Skeletal muscle satellite cell (primary cell): ENCODE measurements at regions not wholly inside any gene's neighbourhood (a gene's known extent, or its start where the extent isn't known, plus 50 kb on each side); places are given as distances from the start of the nearest gene placed in this dataset.

Experiments used
- H3K27me3 ChIP-seq: 2 replicates; pipeline ENCODE4 v1.7.0; 2013; ENCODE audit warnings: low read length; ENCODE audit not compliant: control insufficient read depth, insufficient read depth
- H3K36me3 ChIP-seq: 2 replicates; pipeline ENCODE4 v1.7.0; 2013; ENCODE audit warnings: mild to moderate bottlenecking, control low read depth, low read length; ENCODE audit not compliant: insufficient read depth
- H3K4me1 ChIP-seq: 2 replicates; pipeline ENCODE4 v1.7.0; 2013; ENCODE audit warnings: low read length; ENCODE audit not compliant: control insufficient read depth, insufficient read depth
- H3K4me2 ChIP-seq: 2 replicates; pipeline ENCODE4 v1.7.0; 2013; ENCODE audit warnings: mild to moderate bottlenecking, low read length
- H3K4me3 ChIP-seq: 2 replicates; pipeline ENCODE4 v1.7.0; 2013; ENCODE audit warnings: low read length
- H3K9ac ChIP-seq: 2 replicates; pipeline ENCODE4 v1.7.0; 2013; ENCODE audit warnings: mild to moderate bottlenecking, low read depth, low read length, moderate library complexity
- H3K9me3 ChIP-seq: replicated peaks from 2 replicates; pipeline ENCODE4 v1.7.0; 2013; ENCODE audit warnings: mild to moderate bottlenecking, control low read depth, low read length

DNA sequence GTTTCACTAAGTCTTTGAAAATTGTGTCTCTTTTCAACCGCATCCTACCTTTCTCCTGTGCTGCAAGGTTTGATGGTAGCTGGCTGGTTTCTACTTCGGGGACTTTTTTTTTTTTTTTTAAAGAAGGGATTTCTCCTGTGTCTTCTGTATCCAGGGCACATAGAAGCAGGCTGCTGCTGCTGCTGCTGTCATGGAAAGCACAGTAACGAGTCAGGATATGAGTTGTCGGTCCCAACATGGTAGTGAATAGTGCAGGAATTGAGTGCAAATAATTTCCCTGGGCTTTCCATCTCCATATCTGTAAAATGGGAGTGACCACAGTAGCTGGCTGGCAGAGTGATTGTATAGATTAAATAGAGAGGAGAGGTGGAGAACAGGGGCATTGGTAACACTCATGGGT, 118.3 kb upstream of the NAV2 start:
- Histone ChIP-seq H3K9ac (no peak overlapping the region), H3K4me3 (no peak overlapping the region), H3K4me1 (peaks cover 32% of the 10 kb centered on the region), H3K9me3 (no peaks in the 10 kb centered on the region), H3K27me3 (no peaks in the 10 kb centered on the region), H3K4me2 (no peak overlapping the region), H3K36me3 (peaks cover under 1% of the 10 kb centered on the region)

DNA sequence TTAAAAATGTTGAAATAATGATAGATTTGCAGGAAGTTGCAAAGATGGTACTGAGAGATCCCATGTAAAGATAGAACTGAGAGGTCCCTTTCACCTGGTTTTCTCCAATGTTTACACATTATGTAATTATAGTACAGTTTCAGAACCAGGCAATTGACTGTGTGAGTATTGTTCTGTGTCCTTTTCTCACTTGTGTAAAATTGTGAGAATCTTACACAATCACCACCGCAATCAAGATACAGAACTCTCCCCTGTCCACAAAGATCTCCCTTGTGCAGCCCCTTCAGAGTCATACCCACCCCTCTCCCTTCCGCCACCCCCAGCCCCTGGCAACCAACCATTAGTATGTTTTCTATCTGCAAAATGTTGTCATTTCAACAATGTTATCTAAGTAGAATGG, 119.8 kb upstream of the NAV2 start:
- Histone ChIP-seq H3K9ac (no peak overlapping the region), H3K4me2 (no peak overlapping the region), H3K9me3 (no peaks in the 10 kb centered on the region), H3K4me1 (peaks cover 32% of the 10 kb centered on the region), H3K36me3 (no peaks in the 10 kb centered on the region), H3K27me3 (no peaks in the 10 kb centered on the region), H3K4me3 (no peak overlapping the region)

DNA sequence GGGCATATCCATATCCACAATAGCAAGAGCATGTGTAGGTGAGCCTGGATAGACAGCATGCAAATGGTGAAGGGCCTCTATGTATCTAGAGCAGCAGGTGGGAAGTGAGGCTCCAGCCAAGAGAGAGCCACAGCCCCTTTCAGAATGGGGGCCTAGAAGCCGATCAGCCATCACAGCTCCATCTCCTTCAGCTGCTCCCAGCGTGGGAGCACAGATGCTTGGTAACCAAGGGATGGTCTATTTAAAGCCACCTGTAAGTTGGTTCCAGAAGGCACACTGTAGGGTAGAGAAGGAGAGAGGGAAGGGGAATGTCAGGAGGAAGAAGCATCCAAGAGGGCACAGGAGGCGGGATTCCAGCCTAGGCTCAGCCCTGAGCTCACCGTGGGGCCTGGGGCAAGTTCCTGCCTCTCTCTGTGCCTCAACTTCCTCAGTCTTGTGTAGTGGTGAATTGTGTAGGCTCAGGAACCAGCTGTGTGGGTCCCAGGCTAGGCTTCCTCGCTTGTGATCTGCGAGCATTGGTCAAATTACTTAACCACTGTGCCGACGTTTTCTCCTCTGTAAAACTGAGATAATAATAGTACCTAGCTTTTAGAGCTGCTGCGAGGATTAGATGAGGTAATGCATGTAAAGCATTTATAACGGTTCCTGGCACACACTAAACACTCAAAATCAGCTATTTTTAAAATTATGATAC, 122.9 kb upstream of the NAV2 start:
- no peak overlapping the region for H3K4me3 ChIP-seq
- H3K4me2 ChIP-seq, result no peak overlapping the region
- H3K36me3 ChIP-seq, result no peaks in the 10 kb centered on the region
- H3K27me3 ChIP-seq, result no peaks in the 10 kb centered on the region
- no peak overlapping the region for H3K9ac ChIP-seq
- H3K9me3 ChIP-seq, result no peaks in the 10 kb centered on the region
- H3K4me1 ChIP-seq, result peaks cover 4% of the 10 kb centered on the region

DNA sequence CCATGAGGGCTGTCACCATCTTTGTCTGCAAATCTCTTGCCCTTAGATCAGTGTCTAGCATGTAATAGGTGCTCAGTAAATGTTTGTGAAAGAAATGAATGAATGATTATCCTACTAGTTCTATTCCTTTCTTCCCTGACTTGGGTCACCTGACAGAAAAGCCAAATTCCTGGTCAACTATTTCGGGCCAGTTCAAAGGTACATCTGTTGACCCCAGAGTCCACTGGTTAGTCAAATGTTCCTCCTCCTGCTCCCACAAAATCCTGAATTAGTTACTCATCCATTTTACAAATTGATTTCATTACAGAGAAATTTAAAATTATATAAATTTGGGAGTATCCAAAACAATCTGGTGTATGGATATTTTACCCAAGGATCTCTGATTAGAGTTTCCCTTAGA, 124.7 kb upstream of the NAV2 start:
- no peaks in the 10 kb centered on the region for H3K36me3 ChIP-seq
- H3K4me2 ChIP-seq, result no peak overlapping the region
- H3K27me3 ChIP-seq, result no peaks in the 10 kb centered on the region
- no peaks in the 10 kb centered on the region for H3K4me1 ChIP-seq
- no peak overlapping the region for H3K9ac ChIP-seq
- no peak overlapping the region for H3K4me3 ChIP-seq
- no peaks in the 10 kb centered on the region for H3K9me3 ChIP-seq

DNA sequence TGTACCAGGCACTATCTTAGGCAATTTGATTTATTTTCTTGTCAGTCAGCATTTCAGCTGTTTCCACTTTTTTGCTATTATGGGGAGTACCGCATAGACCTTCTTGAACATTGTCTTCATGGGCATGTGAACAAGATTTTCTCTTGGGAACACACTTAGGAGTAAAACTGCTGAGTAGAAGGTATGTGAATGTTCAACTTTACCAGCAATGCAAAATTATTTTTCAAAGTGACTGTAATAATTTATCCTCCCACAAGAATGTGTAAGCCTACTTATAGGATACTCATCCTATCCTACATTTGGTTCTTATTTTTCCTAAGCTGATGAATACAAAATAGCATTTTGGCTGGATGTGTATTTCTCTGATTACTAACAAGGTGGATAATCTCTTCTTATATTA, 132.0 kb upstream of the NAV2 start:
- H3K9ac ChIP-seq, result no peak overlapping the region
- no peak overlapping the region for H3K4me3 ChIP-seq
- H3K9me3 ChIP-seq, result no peaks in the 10 kb centered on the region
- peaks cover 34% of the 10 kb centered on the region for H3K4me1 ChIP-seq
- no peak overlapping the region for H3K4me2 ChIP-seq
- no peaks in the 10 kb centered on the region for H3K36me3 ChIP-seq
- H3K27me3 ChIP-seq, result no peaks in the 10 kb centered on the region

DNA sequence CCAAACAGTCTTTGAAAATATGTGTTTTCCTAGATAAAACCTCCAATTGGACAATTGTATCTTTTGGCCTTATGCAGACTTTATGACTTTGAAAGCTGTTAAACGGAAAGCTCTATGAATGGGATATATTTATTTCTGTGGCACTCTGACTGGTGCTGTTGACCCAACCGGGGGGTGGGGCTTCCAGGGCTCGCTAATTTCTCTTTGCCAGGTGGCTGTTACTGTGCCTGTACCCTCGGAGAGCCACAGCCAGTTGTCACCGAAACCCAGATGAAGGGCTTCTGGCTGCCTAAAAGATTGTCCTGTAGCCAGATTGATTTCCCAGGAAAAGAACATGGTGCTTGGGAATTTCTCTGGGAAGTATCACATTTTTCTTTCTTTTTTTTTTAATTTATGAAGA, 132.7 kb upstream of the NAV2 start:
- Histone ChIP-seq H3K9ac (no peak overlapping the region), H3K36me3 (no peaks in the 10 kb centered on the region), H3K4me1 (peaks cover 34% of the 10 kb centered on the region), H3K4me2 (no peak overlapping the region), H3K9me3 (no peaks in the 10 kb centered on the region), H3K27me3 (no peaks in the 10 kb centered on the region), H3K4me3 (no peak overlapping the region)

DNA sequence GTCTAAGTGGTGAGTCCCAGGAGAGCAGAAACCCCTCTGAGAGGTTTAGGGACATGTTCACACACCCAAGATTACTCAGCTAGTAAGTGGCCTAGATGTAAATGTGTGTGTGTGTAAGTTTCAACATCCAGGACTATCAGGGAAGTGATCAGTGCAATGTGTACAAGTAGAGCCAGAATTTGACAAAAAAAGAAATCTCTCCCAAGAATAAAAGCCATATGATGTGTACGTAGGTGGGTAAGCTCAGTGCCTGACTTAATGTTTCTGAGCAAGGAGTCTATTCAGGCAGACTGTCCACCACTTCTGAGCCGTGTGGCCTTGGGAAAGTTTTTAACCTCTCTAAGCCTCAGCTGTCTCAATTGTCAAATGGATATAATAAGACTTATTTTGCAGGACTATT, 133.8 kb upstream of the NAV2 start:
- Histone ChIP-seq H3K9me3 (no peaks in the 10 kb centered on the region), H3K4me2 (no peak overlapping the region), H3K9ac (no peak overlapping the region), H3K4me1 (peaks cover 34% of the 10 kb centered on the region), H3K4me3 (no peak overlapping the region), H3K36me3 (no peaks in the 10 kb centered on the region), H3K27me3 (no peaks in the 10 kb centered on the region)

DNA sequence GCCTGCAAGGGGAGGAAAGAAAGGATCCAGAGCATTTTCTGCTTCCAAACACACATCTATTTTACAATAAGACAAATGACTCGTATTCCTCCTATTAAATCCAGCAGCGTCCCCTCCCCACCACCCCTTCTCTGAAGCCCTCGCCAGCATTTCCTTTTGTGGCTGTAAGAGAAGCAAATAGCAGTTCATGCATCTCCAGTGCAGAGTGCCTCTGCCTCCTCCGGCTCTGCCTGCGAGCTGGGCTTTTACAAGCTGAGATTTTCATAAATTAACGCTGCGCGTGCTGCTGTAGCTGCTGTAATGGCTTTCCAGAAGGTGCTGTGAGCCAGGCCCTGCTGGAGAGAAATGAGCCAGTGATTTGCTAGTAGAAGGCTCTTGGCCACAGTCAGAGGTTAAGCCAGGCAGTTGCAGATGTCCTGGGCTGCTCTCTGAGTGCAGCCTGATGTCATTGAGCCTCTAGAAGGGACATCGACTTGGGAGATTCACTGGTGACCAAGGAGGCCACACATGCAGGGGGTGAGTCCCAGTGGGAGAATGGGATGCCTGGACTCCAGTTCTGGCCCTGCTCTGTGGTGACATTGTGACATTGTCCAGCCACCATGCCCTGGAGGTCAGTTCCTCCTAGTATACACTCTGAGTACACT, 134.5 kb upstream of the NAV2 start:
- Histone ChIP-seq H3K27me3 (no peaks in the 10 kb centered on the region), H3K4me1 (peaks cover 34% of the 10 kb centered on the region), H3K36me3 (no peaks in the 10 kb centered on the region), H3K4me3 (peak overlapping the region; percentile 31), H3K9ac (peak overlapping the region; percentile 11), H3K4me2 (peak overlapping the region; percentile 70), H3K9me3 (no peaks in the 10 kb centered on the region)

DNA sequence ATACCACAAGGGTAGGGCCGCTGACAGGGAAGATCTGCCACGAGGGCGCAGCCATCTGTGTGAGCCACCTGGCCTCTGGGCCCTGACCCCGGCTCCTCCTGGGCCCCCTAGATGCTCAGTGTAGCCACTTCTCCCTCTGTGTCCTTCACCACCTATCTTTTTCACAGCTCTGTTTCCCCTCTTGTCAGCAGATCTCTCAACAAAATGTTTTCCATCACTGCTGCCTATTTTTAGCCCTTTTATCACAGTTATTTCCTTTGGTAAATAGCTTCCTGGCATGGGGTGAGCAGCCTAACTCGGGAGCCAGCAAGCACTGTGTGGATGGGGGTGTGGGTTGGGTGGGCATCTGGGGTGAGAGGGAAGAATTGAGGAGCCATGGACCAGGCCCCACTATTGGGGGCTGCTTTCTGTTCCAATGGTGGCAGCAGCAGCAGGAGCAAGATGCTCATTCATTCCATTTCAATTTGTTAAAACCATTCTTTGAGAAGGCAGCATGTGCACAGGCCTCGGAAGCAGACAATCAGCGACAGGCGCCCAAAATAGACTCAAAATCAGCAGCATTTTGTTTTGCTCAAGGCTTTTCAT, 135.2 kb upstream of the NAV2 start:
- Histone ChIP-seq H3K4me2 (peak overlapping the region; percentile 70), H3K36me3 (no peaks in the 10 kb centered on the region), H3K9ac (peak overlapping the region; percentile 11), H3K4me1 (peaks cover 34% of the 10 kb centered on the region), H3K27me3 (no peaks in the 10 kb centered on the region), H3K4me3 (peak overlapping the region; percentile 31), H3K9me3 (no peaks in the 10 kb centered on the region)

DNA sequence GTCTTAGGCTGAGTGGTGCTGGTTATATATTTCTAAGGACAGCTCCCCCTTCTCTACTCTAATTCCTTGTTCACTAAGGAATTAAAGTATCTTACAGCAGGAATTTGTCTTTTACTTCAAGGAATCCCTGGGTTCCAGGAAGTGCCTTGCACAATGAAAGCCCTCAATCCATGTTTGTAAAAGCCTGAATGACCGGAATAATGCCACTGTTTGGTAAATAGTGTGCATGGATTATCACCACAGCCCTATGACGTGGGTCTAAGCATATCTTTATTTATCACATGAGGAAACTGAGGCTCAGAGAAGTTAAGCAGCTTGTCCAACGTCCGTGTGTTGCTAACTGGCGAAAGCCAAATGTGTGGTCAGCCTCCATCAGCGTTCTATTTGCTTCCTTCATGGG, 135.7 kb upstream of the NAV2 start:
- Histone ChIP-seq H3K36me3 (no peaks in the 10 kb centered on the region), H3K9me3 (no peaks in the 10 kb centered on the region), H3K4me2 (peak overlapping the region; percentile 70), H3K9ac (peak overlapping the region; percentile 11), H3K27me3 (no peaks in the 10 kb centered on the region), H3K4me3 (no peak overlapping the region), H3K4me1 (peaks cover 34% of the 10 kb centered on the region)

DNA sequence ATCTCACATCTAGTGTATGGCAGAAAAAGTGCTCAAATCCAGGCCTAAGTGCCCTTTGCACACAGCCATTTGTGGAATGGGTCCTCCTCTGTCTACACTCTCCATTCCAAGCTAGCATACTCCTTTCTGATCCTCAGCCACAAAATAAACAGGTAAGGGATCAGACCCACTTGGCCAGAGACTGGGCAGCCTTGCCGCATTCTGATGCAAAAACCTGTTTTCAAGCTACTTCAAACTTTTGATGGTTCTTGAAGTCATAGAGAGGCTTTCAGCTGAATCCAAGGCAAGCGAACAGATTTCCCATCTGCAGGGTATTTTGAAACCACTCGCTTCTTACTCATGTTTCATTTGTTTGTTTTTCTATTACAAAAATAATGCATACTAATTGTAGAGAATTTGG, 136.6 kb upstream of the NAV2 start:
- no peaks in the 10 kb centered on the region for H3K9me3 ChIP-seq
- H3K27me3 ChIP-seq, result no peaks in the 10 kb centered on the region
- H3K4me2 ChIP-seq, result no peak overlapping the region
- H3K36me3 ChIP-seq, result no peaks in the 10 kb centered on the region
- H3K4me3 ChIP-seq, result no peak overlapping the region
- H3K9ac ChIP-seq, result no peak overlapping the region
- peaks cover 34% of the 10 kb centered on the region for H3K4me1 ChIP-seq

DNA sequence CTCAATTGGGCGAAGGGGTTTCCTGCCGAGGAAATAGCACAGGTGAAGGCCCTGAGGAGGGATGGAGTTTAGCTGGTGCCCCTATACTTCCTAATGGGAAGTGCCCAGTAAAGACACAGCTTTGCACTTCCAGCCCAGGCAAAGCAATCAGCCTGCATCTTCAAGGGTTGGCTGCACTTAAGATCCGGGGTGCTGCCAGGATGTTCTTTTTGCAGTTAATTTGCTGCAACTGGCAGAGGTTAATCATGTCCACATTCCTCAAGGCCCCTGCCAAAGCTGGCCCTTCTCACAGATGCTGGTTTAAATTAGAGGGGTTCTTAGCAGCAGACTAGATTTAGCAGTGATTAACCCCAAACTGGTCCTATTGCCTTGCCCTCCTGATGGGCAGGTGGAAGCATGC, 137.7 kb upstream of the NAV2 start:
- Histone ChIP-seq H3K4me3 (no peak overlapping the region), H3K4me1 (peaks cover 34% of the 10 kb centered on the region), H3K9me3 (no peaks in the 10 kb centered on the region), H3K36me3 (no peaks in the 10 kb centered on the region), H3K4me2 (no peak overlapping the region), H3K27me3 (no peaks in the 10 kb centered on the region), H3K9ac (no peak overlapping the region)
